Activated naive CD4-positive, alpha-beta T cell treated with anti-CD3 and anti-CD28 coated beads, Interleukin-2, amount 10 ng/mL, durations not matched to agents 7 days and 5 days (primary cell): ENCODE measurements at regions not wholly inside any gene's neighbourhood (a gene's known extent, or its start where the extent isn't known, plus 50 kb on each side); places are given as distances from the start of the nearest gene placed in this dataset.
"Not testable (repeated sequence)": the region's sequence is repeated elsewhere in the genome, so short reads cannot be mapped to it uniquely, and the experiment has no call there.

ENCODE experiments used
- CTCF ChIA-PET: fragments of 350-600 bp; sonication (Branson Sonifier 250); formaldehyde crosslinking; loops from one replicate; lab custom pipeline; 2021; ENCODE audit warnings: antibody characterized with exemption; lab: Charles Lee
- DNase-seq: peaks from one replicate; pipeline ENCODE4 v3.0.0-alpha.2; 2020
- H3K27ac Mint-ChIP-seq: one replicate; pipeline ENCODE4 v1.8.0; 2021; ENCODE audit warnings: mild to moderate bottlenecking, moderate library complexity, mixed read lengths
- H3K27me3 Mint-ChIP-seq: one replicate; pipeline ENCODE4 v1.8.0; 2021; ENCODE audit warnings: mild to moderate bottlenecking, mixed read lengths
- H3K36me3 Mint-ChIP-seq: one replicate; pipeline ENCODE4 v1.8.0; 2021; ENCODE audit warnings: mixed read lengths
- H3K4me1 Mint-ChIP-seq: one replicate; pipeline ENCODE4 v1.8.0; 2021; ENCODE audit warnings: mixed read lengths
- H3K4me3 Mint-ChIP-seq: one replicate; pipeline ENCODE4 v1.8.0; 2021; ENCODE audit warnings: mild to moderate bottlenecking, moderate library complexity, mixed read lengths
- H3K9me3 Mint-ChIP-seq: one replicate; pipeline ENCODE4 v1.8.0; 2021; ENCODE audit warnings: mixed read lengths

DNA sequence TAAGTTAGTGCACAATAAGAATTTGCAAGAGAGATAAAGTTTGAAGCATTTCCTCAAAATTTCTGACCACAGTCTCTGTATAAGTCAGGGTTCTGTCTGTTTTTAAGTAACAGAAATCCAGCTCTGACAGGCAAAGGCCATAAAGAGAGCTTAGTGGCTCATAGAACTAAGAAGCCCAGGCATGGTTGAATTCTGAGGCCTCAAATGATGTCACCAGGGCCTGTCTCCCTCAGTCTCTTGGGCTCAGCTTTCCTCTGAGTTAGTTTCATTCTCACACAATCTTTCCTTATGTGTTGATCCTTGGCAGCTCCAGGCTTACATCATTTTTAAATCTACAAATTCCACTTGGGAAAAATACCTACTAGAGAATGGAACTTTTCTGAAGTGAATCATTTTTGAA, 173.4 kb upstream of the ATP2B1 start:
- Mint-ChIP-seq H3K27me3 (no peaks in the 10 kb centered on the region), H3K27ac (peak overlapping the region; percentile 92), H3K36me3 (peaks cover 16% of the 10 kb centered on the region), H3K9me3 (peaks cover 9% of the 10 kb centered on the region), H3K4me1 (peaks cover 38% of the 10 kb centered on the region), H3K4me3 (no peak overlapping the region)
- CTCF ChIA-PET, result interaction anchor here (0.6 kb wide), 1 partner anchor 1063 kb away, joined by 3 read pairs; no protein-coding TSS in a partner anchor
- no peak for DNase-seq

- Mint-ChIP-seq H3K4me3 (peak overlapping the region; percentile 25), H3K9me3 (peaks cover 9% of the 10 kb centered on the region), H3K36me3 (peaks cover 16% of the 10 kb centered on the region), H3K27ac (peak overlapping the region; percentile 92), H3K4me1 (peaks cover 38% of the 10 kb centered on the region), H3K27me3 (no peaks in the 10 kb centered on the region)
- CTCF ChIA-PET, result interaction anchor here (0.5 to 1.2 kb wide), 2 partner anchors 17 to 1106 kb away, joined by 3 to 6 read pairs; no protein-coding TSS in a partner anchor
- DNase-seq, result peak; percentile 66
These were observed 172.2 kb upstream of the ATP2B1 start for GRCh38 chr12:89880690-89881350.

DNA sequence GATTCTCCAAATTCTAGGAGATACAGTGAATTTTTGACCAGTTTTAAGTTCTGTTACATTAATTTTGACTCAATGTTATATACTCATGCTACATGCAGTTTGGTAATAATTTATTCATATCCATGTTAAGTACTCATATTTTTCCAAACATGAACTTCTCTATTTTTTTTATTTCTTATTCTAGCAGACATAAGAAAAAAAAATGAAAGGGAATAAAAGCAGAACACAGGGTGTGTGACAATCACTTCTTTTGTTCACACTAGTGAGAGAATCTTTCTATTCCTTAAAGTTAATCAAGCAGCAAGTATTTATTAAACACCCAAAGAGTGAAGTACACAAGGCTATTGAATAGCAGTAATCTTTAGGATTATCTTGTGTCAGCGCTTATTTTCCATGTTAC, 171.1 kb upstream of the ATP2B1 start:
- Mint-ChIP-seq H3K27ac (no peak overlapping the region), H3K36me3 (peaks cover 16% of the 10 kb centered on the region), H3K27me3 (no peaks in the 10 kb centered on the region), H3K4me3 (no peak overlapping the region), H3K9me3 (peaks cover 9% of the 10 kb centered on the region), H3K4me1 (peaks cover 38% of the 10 kb centered on the region)
- CTCF ChIA-PET, result interaction anchor here (1.2 kb wide), 1 partner anchor 16 kb away, joined by 6 read pairs; no protein-coding TSS in a partner anchor
- no peak for DNase-seq

- H3K9me3 Mint-ChIP-seq, result peaks cover 9% of the 10 kb centered on the region
- H3K27ac Mint-ChIP-seq, result no peak overlapping the region
- peaks cover 16% of the 10 kb centered on the region for H3K36me3 Mint-ChIP-seq
- no peaks in the 10 kb centered on the region for H3K27me3 Mint-ChIP-seq
- DNase-seq, result no peak
- H3K4me1 Mint-ChIP-seq, result peaks cover 38% of the 10 kb centered on the region
- CTCF ChIA-PET, result no interaction called here
- no peak overlapping the region for H3K4me3 Mint-ChIP-seq
These were observed 170.3 kb upstream of the ATP2B1 start for GRCh38 chr12:89878950-89879349.

GRCh38 chr12:89878327-89878726, 169.7 kb upstream of the ATP2B1 start:
- Mint-ChIP-seq H3K4me3 (no peak overlapping the region), H3K9me3 (peaks cover 9% of the 10 kb centered on the region), H3K36me3 (peaks cover 16% of the 10 kb centered on the region), H3K27ac (no peak overlapping the region), H3K4me1 (peaks cover 38% of the 10 kb centered on the region), H3K27me3 (no peaks in the 10 kb centered on the region)
- DNase-seq, result no peak
- CTCF ChIA-PET, result no interaction called here

GRCh38 chr12:89877671-89878070, 169.0 kb upstream of the ATP2B1 start:
- Mint-ChIP-seq H3K27me3 (no peaks in the 10 kb centered on the region), H3K36me3 (peaks cover 16% of the 10 kb centered on the region), H3K4me3 (no peak overlapping the region), H3K4me1 (peaks cover 38% of the 10 kb centered on the region), H3K27ac (no peak overlapping the region), H3K9me3 (peaks cover 9% of the 10 kb centered on the region)
- CTCF ChIA-PET, result no interaction called here
- no peak for DNase-seq

DNA sequence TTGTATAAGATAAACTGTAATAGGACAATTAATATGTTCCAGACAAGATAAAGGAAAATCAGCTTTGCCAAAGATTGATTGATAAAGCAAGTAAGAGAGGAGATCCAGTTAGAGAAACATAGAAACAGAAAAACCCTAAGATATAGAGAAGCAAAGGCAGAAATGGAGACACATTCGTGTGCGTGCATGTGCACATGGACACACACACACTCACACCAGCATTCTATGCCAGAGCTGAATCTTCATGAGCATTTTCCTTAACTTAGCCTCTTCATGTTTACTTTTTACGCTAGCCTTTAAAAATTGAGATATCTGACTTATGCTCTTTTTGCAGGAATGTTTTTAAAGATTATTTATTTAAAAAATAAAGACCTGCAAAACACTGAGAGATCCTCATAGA, 168.5 kb upstream of the ATP2B1 start:
- H3K27me3 Mint-ChIP-seq, result no peaks in the 10 kb centered on the region
- peaks cover 16% of the 10 kb centered on the region for H3K36me3 Mint-ChIP-seq
- H3K4me3 Mint-ChIP-seq, result no peak overlapping the region
- H3K4me1 Mint-ChIP-seq, result peaks cover 35% of the 10 kb centered on the region
- no peak for DNase-seq
- no peak overlapping the region for H3K27ac Mint-ChIP-seq
- CTCF ChIA-PET, result no interaction called here
- H3K9me3 Mint-ChIP-seq, result peaks cover 9% of the 10 kb centered on the region

DNA sequence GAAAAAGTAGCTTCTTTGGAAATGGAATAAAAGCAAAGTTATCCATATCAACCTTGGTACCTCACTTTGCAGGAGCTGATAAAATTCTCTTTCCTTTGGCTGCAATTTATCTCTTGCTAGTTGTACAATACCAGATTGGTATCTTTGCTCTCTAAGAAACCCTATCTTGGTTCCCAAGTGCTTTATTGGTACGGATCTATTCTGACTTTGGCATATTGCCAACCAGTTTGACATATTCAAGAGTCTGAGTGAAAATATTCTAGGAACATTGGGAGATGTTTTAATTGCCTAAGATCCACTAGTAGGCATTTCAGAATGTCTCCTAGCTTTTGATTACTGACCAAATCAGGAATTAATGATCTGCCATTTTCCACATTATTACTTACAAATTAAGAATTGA, 167.2 kb upstream of the ATP2B1 start:
- no peak overlapping the region for H3K4me3 Mint-ChIP-seq
- H3K4me1 Mint-ChIP-seq, result peaks cover 21% of the 10 kb centered on the region
- no peak overlapping the region for H3K27ac Mint-ChIP-seq
- DNase-seq, result no peak
- peaks cover 3% of the 10 kb centered on the region for H3K36me3 Mint-ChIP-seq
- H3K27me3 Mint-ChIP-seq, result no peaks in the 10 kb centered on the region
- peaks cover 6% of the 10 kb centered on the region for H3K9me3 Mint-ChIP-seq
- CTCF ChIA-PET, result no interaction called here

GRCh38 chr12:89875225-89875624, 166.6 kb upstream of the ATP2B1 start:
- CTCF ChIA-PET, result no interaction called here
- Mint-ChIP-seq H3K27me3 (no peaks in the 10 kb centered on the region), H3K4me1 (peaks cover 16% of the 10 kb centered on the region), H3K4me3 (no peak overlapping the region), H3K9me3 (peaks cover 7% of the 10 kb centered on the region), H3K36me3 (no peaks in the 10 kb centered on the region), H3K27ac (no peak overlapping the region)
- DNase-seq, result no peak

DNA sequence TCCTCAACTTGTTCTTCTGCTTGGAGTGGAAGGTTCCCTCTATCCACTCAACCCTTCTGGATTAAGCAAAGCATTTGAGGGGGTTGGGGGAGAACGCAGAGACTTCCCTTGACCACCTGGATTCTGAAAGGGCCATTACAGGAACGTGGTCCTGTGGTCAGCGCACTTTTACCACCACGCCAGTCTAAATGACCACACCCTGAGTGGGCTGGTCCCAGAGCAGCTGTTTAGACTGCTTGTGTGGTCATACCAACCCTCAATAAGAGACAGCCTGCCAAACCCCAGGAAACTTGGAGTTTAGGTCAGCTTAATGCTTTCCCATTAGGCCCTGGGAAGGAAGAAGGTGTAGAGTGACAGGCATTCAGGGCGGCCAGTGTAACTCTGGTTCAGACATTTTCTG, 165.5 kb upstream of the ATP2B1 start:
- DNase-seq, result no peak
- H3K4me3 Mint-ChIP-seq, result no peak overlapping the region
- CTCF ChIA-PET, result no interaction called here
- peaks cover 12% of the 10 kb centered on the region for H3K9me3 Mint-ChIP-seq
- no peaks in the 10 kb centered on the region for H3K27me3 Mint-ChIP-seq
- H3K36me3 Mint-ChIP-seq, result no peaks in the 10 kb centered on the region
- H3K4me1 Mint-ChIP-seq, result peaks cover 9% of the 10 kb centered on the region
- H3K27ac Mint-ChIP-seq, result no peak overlapping the region

- no peaks in the 10 kb centered on the region for H3K36me3 Mint-ChIP-seq
- no peaks in the 10 kb centered on the region for H3K27me3 Mint-ChIP-seq
- CTCF ChIA-PET, result no interaction called here
- H3K4me3 Mint-ChIP-seq, result no peak overlapping the region
- peaks cover 5% of the 10 kb centered on the region for H3K4me1 Mint-ChIP-seq
- H3K27ac Mint-ChIP-seq, result no peak overlapping the region
- no peak for DNase-seq
- peaks cover 12% of the 10 kb centered on the region for H3K9me3 Mint-ChIP-seq
These were observed 165.1 kb upstream of the ATP2B1 start for GRCh38 chr12:89873745-89874144.

GRCh38 chr12:89872922-89873630, 164.4 kb upstream of the ATP2B1 start:
- H3K27ac Mint-ChIP-seq, result no peak overlapping the region
- no peaks in the 10 kb centered on the region for H3K36me3 Mint-ChIP-seq
- H3K27me3 Mint-ChIP-seq, result no peaks in the 10 kb centered on the region
- H3K9me3 Mint-ChIP-seq, result peaks cover 12% of the 10 kb centered on the region
- no peak overlapping the region for H3K4me3 Mint-ChIP-seq
- H3K4me1 Mint-ChIP-seq, result no peaks in the 10 kb centered on the region
- CTCF ChIA-PET, result no interaction called here
- DNase-seq, result no peak

GRCh38 chr12:89870413-89871184, 162.0 kb upstream of the ATP2B1 start:
- Mint-ChIP-seq H3K36me3 (no peaks in the 10 kb centered on the region), H3K4me1 (no peaks in the 10 kb centered on the region), H3K4me3 (no peak overlapping the region), H3K9me3 (peaks cover 12% of the 10 kb centered on the region), H3K27ac (no peak overlapping the region), H3K27me3 (no peaks in the 10 kb centered on the region)
- CTCF ChIA-PET, result no interaction called here
- no peak for DNase-seq

DNA sequence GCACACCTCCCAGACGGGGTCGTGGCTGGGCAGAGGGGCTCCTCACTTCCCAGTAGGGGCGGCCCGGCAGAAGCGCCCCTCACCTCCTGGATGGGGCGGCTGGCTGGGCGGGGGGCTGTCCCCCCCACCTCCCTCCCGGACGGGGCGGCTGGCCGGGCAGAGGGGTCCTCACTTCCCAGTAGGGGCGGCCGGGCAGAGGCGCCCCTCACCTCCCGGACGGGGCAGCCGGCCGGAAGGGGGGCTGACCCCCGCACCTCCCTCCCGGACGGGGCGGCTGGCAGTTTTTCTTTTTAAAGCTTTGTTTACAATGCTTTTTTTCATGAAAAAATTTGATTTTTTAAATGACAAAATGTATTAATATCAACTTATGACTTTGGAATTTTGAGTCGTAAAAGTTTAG, 159.0 kb upstream of the ATP2B1 start:
- Mint-ChIP-seq H3K9me3 (peaks cover 21% of the 10 kb centered on the region), H3K36me3 (peaks cover 19% of the 10 kb centered on the region), H3K4me1 (peaks cover 22% of the 10 kb centered on the region)
- H3K4me3 Mint-ChIP-seq, DNase-seq, H3K27me3 Mint-ChIP-seq, CTCF ChIA-PET, H3K27ac Mint-ChIP-seq: not testable (repeated sequence)
